Liver (tissue), 3 donors: ENCODE measurements at regions not wholly inside any gene's neighbourhood (a gene's known extent, or its start where the extent isn't known, plus 50 kb on each side); places are given as distances from the start of the nearest gene placed in this dataset.

Experiments used
- TAF1 ChIP-seq: conservative IDR thresholded peaks from 2 replicates; pipeline ENCODE4 v1.6.1; 2016; ENCODE audit warnings: antibody characterized with exemption, mild to moderate bottlenecking
- TF ChIP-seq, protein P1 (sequence below): fragments of 150-350 bp; IDR thresholded peaks from 2 replicates; pipeline ENCODE4 v1.5.1; 2017; ENCODE audit warnings: improper control_type of control experiment, low read depth, low read length; ENCODE audit not compliant: missing input control
- TF ChIP-seq, protein P2 (sequence below): IDR thresholded peaks from 2 replicates; pipeline ENCODE4 v1.6.1; 2016; ENCODE audit warnings: antibody characterized with exemption, mild to moderate bottlenecking
- donor health status: healthy.
- donor health status: healthy.

DNA sequence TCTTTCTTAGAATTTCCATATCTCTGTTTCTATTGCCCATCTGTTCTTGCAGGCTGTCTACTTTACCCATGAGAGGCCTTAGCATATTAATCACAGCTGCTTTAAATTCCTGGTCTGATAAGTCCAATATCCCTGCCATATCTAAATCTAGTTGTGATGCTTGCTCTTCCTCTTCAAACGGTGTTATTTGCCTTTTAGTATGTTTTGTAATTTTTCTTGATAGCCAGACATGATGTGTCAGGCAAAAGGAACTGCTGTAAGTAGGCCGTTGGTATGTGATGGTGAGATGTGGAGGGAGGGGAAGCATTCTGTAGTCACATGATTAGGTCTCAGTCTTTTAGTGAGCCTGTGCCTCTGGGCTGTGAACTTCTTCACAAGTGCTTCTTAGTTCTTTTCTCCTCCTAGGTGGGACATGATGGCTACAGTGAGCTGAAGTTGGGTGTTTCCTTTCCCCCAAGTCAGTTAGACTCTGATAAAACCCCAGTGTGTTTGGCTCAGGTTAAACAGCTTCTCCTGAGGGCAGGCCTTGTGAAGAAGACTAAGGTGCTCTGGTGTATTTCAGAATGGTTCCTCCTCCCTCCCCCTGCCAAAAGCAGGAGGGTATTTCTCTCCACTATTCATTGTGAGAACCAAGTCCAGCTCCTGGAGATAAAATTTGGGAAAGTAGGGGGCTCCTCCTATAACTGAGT, 195.9 kb upstream of the PARP11 start:
- TF ChIP-seq, protein P1, sequence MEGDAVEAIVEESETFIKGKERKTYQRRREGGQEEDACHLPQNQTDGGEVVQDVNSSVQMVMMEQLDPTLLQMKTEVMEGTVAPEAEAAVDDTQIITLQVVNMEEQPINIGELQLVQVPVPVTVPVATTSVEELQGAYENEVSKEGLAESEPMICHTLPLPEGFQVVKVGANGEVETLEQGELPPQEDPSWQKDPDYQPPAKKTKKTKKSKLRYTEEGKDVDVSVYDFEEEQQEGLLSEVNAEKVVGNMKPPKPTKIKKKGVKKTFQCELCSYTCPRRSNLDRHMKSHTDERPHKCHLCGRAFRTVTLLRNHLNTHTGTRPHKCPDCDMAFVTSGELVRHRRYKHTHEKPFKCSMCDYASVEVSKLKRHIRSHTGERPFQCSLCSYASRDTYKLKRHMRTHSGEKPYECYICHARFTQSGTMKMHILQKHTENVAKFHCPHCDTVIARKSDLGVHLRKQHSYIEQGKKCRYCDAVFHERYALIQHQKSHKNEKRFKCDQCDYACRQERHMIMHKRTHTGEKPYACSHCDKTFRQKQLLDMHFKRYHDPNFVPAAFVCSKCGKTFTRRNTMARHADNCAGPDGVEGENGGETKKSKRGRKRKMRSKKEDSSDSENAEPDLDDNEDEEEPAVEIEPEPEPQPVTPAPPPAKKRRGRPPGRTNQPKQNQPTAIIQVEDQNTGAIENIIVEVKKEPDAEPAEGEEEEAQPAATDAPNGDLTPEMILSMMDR, result no peak
- TF ChIP-seq, protein P2, sequence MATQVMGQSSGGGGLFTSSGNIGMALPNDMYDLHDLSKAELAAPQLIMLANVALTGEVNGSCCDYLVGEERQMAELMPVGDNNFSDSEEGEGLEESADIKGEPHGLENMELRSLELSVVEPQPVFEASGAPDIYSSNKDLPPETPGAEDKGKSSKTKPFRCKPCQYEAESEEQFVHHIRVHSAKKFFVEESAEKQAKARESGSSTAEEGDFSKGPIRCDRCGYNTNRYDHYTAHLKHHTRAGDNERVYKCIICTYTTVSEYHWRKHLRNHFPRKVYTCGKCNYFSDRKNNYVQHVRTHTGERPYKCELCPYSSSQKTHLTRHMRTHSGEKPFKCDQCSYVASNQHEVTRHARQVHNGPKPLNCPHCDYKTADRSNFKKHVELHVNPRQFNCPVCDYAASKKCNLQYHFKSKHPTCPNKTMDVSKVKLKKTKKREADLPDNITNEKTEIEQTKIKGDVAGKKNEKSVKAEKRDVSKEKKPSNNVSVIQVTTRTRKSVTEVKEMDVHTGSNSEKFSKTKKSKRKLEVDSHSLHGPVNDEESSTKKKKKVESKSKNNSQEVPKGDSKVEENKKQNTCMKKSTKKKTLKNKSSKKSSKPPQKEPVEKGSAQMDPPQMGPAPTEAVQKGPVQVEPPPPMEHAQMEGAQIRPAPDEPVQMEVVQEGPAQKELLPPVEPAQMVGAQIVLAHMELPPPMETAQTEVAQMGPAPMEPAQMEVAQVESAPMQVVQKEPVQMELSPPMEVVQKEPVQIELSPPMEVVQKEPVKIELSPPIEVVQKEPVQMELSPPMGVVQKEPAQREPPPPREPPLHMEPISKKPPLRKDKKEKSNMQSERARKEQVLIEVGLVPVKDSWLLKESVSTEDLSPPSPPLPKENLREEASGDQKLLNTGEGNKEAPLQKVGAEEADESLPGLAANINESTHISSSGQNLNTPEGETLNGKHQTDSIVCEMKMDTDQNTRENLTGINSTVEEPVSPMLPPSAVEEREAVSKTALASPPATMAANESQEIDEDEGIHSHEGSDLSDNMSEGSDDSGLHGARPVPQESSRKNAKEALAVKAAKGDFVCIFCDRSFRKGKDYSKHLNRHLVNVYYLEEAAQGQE, result no peak
- no peak for TF ChIP-seq TAF1
